Amniotic epithelial cell (primary cell): ENCODE measurements at regions not wholly inside any gene's neighbourhood (a gene's known extent, or its start where the extent isn't known, plus 50 kb on each side); places are given as distances from the start of the nearest gene placed in this dataset.
A peak's percentile ranks its signal among the peaks of the same experiment; 100 is the strongest.

Source experiments
- DNase-seq: peaks from one replicate; pipeline ENCODE4 v3.0.0-alpha.2; 2010; ENCODE audit warnings: low read depth

DNA sequence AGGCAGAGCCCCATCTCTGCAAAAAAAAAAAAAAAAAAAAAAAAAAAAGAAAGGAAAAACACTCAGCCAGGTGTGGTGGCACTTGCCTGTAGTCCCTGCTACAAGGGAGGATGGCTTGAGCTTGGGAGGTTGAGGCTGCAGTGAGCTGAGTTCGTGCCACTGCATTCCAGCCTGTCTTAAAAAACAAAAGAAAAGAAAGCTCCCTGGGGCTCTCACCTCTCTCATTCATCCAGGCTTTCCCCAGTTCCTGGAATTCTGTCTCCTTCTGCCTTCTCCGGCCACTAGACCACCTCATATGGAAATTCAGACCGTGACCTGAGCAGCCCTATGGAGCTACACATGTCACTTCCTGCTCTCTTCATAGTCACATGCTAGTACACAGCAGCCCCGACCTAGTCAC lies 101.1 kb upstream of the TAB2 start:
- no peak for DNase-seq

- DNase-seq: no peak
Measured at GRCh38 chr6:149217466-149217888, 100.0 kb upstream of the TAB2 start.

DNA sequence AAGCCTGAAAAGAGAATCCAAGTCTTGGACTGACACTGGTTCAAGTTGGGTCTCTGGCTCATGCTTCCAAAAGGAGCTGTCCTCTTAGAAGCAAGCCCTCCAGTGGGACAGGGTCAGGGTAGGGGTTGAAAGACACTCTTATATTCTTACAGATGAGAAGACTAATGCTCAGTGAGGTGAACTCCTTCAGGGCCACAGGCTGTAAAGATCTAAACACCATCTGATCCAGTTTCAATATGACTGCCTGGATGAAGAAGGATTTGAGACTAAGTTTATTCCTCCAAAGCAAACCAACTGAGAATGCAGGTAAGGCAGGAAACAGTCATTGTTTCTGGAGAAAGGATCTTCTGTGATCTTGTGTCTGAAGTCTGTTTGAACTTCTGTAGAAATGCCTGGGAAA lies 99.0 kb upstream of the TAB2 start:
- no peak for DNase-seq

DNA sequence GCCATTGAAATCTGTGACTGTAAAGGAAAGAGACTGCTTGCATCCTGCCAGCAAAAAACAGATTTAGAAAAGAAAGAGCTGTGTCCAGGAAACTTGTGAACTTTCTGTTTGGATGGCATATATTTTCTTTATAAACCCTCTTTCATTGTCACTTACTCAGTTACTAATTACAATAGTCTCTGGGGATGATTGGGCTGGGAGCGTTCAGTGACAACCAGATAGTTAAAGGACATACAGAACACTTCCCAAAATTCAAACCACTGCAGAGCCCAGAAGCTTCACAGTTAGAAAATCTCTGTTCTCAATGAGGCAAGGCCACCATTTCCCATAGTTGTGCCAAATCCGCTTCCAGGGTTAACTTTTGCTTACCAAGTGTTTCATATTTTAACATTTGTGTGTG lies 98.6 kb upstream of the TAB2 start:
- DNase-seq: no peak

- no peak for DNase-seq
Measured at GRCh38 chr6:149220882-149221773, 96.4 kb upstream of the TAB2 start.

GRCh38 chr6:149221774-149222070 lies 95.8 kb upstream of the TAB2 start:
- DNase-seq: peak; percentile 97

DNA sequence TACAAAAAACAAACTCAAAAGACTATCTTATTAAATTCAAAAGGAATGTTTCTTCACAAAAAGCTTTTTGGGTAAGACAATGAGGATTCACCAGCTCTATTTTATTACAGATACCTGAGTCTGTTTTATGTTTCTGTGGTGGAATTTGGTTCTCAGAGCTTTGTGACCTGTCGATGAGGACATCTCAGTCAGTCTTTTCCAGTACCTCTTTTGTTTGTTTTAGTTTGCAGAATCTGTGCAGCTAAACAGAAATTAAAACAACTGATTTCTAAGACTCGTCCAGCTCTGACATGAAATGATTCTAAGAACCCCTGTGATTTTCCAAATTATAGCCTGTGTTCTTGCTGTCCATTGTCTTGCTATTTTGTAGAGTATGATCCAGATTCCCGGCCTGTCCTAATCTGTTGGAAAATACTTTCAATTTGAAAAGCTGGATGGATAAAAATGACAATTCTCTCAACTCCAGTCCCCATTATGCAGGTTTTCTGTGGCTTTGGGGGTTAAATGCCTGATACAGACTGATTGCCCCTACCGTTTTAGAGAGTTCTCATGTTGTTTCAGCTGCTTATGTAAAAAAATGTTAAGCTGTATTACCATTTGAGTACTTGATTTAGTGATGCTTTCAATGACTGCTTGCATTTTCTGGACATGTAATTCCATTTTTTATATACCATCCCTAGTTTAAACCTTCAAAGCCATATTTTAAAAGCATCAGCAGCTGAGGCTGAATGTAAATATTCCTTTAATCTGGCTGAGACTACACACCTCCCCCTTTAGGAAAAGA lies 94.2 kb upstream of the TAB2 start:
- DNase-seq: no peak

GRCh38 chr6:149223904-149224351 lies 93.6 kb upstream of the TAB2 start:
- DNase-seq: no peak

- DNase-seq: no peak
Measured at GRCh38 chr6:149224399-149224798, 93.1 kb upstream of the TAB2 start.

GRCh38 chr6:149225370-149225769 lies 92.1 kb upstream of the TAB2 start:
- DNase-seq: no peak

DNA sequence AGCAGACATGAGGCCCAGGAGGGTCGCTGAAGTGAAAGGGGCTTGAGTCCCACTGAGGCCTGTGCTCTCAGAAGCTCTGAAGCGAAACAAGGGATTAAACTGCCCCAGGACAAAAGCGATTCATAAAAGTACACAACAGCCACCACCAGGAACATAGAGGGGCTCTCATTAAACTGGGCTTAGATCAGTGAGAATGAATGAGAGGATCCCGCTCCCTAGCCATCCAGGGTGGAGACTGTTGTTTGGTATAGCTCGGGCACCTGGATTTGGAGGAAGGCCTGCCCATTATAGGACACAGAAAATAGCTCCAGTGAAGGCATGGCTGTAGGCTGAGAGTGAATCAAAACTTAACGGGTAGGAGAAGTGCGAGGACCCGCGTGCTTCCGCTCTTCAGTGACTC lies 91.6 kb upstream of the TAB2 start:
- no peak for DNase-seq

DNA sequence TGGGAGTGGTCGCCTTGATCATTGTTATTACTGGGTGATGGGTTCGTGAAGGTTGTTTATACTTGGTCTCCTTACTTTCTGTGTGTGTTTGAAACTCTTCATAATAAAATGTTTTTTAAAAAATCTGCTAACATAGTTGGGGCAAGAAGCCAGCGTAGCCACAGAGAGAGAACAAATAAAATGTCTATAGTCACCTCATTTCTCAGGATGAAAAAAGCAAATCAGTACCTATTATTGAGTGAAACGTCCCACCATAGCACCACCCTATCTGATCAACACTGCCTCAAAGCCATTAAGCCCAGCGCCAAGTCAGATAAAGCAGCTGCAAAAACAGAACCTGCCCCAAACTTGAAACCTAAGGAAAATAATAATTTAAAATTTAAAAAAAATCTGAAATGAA lies 89.7 kb upstream of the TAB2 start:
- no peak for DNase-seq

- DNase-seq: no peak
Measured at GRCh38 chr6:149228311-149228955, 89.1 kb upstream of the TAB2 start.

DNA sequence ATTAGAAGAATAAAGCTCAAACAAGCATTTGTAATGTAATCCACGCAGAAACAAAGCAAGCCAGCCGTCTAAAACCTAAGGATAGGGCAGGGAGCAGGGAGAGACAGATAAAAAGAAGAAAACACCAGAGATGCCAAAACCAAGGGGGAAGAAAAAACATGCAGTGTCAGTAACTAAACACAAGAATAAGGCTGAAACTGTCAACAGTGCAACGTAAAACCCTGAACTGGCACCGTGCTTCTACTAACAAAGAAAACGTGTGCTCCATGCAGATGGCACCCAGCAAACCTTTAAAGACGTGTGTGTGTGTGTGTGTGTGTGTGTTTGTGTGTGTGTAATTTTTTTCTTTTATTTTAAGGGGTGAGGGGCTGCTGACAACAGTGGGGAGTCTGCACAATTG lies 88.4 kb upstream of the TAB2 start:
- no peak for DNase-seq

DNA sequence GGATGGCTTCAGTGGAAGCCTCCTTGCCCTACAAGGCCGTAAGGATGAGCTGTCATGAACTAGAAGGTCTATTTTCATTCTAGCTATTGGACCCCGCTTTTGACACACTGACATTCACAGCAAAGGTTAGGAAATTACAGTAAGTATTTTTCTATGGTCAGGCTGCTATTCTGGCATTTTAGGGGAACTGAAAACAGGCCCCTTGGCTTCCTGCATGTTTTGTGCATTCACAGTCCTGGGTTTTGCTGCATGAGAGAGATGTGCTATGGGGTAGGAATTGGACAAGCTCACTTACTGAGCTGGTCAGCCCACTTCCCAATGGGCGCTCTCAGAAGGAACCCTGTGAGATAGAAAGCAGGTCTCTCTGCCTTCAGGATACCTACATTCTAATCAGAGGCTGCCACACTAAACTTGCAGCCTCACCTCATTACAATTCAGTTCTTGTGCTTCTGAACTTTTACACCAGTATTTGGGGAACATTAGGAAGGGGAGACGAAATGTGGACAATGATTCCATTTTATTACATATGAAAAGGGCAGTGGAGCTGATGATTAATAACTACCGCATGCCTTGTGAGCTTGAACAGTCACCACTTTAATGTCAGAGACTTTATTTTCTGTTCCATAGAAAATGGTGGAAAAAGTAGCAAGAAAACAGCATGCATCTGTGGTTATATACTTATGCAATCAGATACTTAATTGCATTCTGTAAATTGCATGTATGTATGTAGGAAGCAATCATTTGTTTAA lies 86.6 kb upstream of the TAB2 start:
- no peak for DNase-seq

DNA sequence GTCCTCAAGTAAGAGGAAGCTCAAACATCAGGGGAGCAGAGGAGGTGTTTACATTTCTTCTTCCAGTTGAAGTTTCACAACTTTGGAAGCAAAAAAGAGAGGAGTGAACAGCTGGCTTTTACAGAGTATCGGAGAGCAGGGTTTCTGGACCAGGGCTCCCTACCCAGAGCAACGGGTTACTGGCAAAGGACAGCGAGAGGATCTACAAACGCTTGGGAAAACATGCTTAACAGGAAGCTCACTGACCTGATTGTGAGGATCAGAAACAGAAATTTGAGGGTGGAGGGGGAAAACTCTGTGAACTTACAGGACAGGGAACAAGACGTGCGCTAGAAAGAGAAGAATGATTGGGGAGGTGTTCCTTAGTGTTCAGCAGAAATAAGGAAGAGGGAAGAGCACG lies 85.7 kb upstream of the TAB2 start:
- peak; percentile 18 for DNase-seq

GRCh38 chr6:149233056-149233715 lies 84.3 kb upstream of the TAB2 start:
- DNase-seq: peak; percentile 83

DNA sequence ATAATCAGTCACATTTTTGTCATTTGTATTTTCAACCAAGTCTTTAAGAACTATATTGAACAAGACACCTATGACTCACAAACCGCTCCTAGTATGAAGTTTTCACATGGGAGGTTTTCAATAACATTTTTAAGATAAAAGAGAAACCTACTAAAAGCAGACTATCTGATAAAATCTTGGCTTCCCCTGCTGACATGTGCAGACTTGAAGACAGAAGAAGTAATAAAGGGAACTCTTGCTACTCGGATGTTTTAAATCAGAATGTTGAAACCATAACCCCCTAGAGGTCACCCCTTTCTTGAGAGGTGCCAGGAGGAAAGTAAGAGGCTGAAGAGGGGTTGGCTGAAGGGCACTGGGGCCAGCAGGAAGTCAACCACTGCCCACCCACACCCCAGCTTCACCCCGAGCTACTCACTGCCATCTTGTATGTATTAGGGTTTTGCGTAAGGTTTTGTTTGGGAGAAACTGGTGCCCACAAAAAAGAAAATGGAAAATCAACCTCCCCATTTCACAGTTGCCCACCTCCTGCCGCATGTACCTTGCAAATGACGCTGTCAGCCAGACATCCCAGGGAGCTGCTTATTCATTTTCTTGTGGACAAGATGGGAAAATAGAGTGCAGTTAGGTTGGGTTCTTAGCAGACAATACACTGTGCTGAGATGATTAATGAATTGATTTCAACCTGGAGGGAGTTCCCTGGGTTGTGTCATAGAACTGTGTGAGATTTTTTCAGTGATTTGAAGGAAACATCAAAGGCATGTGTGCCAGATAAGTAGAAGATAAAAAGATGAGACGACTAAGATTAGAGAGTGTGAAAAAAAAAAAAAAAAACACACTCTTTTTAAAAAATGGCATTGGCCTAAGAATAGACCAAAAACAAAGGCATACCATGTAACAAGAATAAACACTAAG lies 83.2 kb upstream of the TAB2 start:
- DNase-seq: peak; percentile 58

DNA sequence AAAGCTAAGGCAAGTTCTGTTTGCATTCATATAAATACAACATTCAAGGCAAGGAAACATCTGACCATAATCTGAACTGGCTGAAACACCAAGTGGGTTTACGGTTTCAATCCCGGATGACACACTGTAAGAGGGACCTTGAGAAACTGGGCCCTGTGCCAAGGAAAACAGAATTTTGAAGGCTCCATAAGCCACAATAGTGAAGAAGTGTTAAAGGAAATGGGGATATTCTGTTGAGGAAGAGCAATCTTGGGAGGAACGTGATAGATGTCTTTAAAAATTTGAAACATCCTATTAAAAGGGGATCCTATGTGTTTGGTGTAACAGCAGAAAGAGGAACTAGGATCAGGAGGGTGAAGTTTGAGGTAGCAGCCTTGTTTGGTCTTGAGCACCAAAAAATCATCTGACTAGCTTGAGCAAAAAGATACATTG lies 82.4 kb upstream of the TAB2 start:
- DNase-seq: peak; percentile 78

GRCh38 chr6:149236589-149236988 lies 80.9 kb upstream of the TAB2 start:
- DNase-seq: no peak

GRCh38 chr6:149237464-149237863 lies 80.0 kb upstream of the TAB2 start:
- DNase-seq: no peak
